HepG2 (cell line): ENCODE measurements at regions not wholly inside any gene's neighbourhood (a gene's known extent, or its start where the extent isn't known, plus 50 kb on each side); places are given as distances from the start of the nearest gene placed in this dataset.

Source experiments
- CCDC6 ChIP-seq: sonication (generic); formaldehyde crosslinking; IDR thresholded peaks from 2 replicates; pipeline ENCODE4 v1.8.1; 2022; ENCODE audit warnings: mild to moderate bottlenecking, missing genetic modification reagents, moderate library complexity
- HDAC2 ChIP-seq: sonication (generic); formaldehyde crosslinking; IDR thresholded peaks from 2 replicates; pipeline ENCODE4 v1.4.0; 2020; ENCODE audit warnings: missing genetic modification reagents
- MYNN ChIP-seq: sonication (generic); formaldehyde crosslinking; IDR thresholded peaks from 2 replicates; pipeline ENCODE4 v1.4.0; 2020; ENCODE audit warnings: mild to moderate bottlenecking, low read depth, missing genetic modification reagents
- NFRKB ChIP-seq: fragments of 450-650 bp; IDR thresholded peaks from 2 replicates; pipeline ENCODE4 v1.6.1; 2017
- TF ChIP-seq, protein P1 (sequence below): sonication (generic); formaldehyde crosslinking; IDR thresholded peaks from 2 replicates; pipeline ENCODE4 v1.4.0; 2020; ENCODE audit warnings: missing genetic modification reagents

DNA sequence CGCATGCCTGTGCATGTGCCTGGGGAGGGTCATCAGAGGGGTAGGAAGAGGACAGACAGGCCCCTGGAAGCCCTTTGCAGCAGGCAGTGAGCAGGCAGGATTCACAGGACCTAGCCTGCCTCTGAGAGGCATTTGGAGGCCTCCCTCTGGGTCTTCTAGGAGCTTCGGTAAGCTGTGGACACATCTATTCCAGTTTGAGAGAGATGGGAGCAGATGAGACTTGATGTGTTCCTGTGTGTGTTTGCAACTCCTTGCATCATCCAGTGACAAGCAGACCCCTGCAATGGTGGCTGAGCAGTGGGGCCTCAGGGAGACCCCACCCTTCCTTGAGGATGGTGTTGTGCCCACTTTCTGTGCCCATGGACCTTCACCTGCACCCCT, 64.0 kb downstream of the GADD45G start:
- no peak for TF ChIP-seq CCDC6 (CRISPR knock-in tag)
- TF ChIP-seq HDAC2 (CRISPR knock-in tag) = no peak
- no peak for TF ChIP-seq MYNN (CRISPR knock-in tag)
- TF ChIP-seq, protein P1, sequence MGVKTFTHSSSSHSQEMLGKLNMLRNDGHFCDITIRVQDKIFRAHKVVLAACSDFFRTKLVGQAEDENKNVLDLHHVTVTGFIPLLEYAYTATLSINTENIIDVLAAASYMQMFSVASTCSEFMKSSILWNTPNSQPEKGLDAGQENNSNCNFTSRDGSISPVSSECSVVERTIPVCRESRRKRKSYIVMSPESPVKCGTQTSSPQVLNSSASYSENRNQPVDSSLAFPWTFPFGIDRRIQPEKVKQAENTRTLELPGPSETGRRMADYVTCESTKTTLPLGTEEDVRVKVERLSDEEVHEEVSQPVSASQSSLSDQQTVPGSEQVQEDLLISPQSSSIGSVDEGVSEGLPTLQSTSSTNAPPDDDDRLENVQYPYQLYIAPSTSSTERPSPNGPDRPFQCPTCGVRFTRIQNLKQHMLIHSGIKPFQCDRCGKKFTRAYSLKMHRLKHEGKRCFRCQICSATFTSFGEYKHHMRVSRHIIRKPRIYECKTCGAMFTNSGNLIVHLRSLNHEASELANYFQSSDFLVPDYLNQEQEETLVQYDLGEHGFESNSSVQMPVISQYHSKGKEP (CRISPR knock-in tag) = no peak
- no peak for TF ChIP-seq NFRKB
